ENCODE measurements at regions not wholly inside any gene's neighbourhood (a gene's known extent, or its start where the extent isn't known, plus 50 kb on each side); places are given as distances from the start of the nearest gene placed in this dataset.

DNA sequence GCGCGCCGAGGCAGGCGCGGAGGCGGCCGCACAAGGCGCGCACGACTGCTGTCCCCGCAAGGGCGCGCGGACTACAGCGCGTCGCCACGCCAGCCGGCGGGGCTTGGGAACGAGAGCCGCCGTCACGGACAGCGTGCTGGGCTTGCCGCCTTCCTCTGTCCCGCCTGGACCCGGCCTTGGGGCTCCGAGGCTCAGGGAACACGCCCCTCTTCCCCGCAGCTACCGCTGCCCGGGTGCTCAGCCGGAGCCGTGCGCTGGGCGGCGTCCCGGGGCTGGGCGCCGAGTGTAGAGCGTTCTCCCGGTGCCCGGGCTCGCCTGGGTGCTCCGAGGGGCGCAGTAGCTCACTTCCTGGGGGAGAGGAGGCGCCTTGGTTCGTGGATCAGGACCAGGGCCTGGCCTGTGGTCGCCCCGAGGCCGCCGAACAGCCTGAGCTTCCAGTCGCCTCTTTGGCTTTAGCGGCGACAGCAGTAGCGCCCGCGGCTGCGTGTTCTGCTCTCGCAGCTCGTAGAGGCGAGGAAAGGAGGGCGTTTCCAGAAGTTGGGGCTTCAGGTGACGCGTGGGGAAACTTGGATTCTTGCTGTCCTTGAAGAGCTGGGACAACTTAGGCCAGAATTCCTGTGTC, 226.7 kb upstream of the C2CD4B start:
- TF ChIP-seq, protein P1, sequence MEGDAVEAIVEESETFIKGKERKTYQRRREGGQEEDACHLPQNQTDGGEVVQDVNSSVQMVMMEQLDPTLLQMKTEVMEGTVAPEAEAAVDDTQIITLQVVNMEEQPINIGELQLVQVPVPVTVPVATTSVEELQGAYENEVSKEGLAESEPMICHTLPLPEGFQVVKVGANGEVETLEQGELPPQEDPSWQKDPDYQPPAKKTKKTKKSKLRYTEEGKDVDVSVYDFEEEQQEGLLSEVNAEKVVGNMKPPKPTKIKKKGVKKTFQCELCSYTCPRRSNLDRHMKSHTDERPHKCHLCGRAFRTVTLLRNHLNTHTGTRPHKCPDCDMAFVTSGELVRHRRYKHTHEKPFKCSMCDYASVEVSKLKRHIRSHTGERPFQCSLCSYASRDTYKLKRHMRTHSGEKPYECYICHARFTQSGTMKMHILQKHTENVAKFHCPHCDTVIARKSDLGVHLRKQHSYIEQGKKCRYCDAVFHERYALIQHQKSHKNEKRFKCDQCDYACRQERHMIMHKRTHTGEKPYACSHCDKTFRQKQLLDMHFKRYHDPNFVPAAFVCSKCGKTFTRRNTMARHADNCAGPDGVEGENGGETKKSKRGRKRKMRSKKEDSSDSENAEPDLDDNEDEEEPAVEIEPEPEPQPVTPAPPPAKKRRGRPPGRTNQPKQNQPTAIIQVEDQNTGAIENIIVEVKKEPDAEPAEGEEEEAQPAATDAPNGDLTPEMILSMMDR (IDR thresholded peaks at IDR 0.05) = peak; percentile 17 to 68 (median 48)
- no peak for TF ChIP-seq POLR2A (IDR thresholded peaks at IDR 0.05)

Measured in heart left ventricle (tissue), 13 donors.